ENCODE measurements at regions not wholly inside any gene's neighbourhood (a gene's known extent, or its start where the extent isn't known, plus 50 kb on each side); places are given as distances from the start of the nearest gene placed in this dataset.

GRCh38 chr16:49910541-49911071 is 54.7 kb upstream of the ZNF423 start:
- no peak for DNase-seq (ENCODE audit: low read depth, low spot score)
- TF ChIP-seq CTCF (conservative IDR thresholded peaks at IDR 0.05) = no peak
- Mint-ChIP-seq H3K27me3 (ENCODE audit: low read depth) (no peaks in the 10 kb centered on the region), H3K9me3 (peaks cover 4% of the 10 kb centered on the region), H3K4me1 (peaks cover 15% of the 10 kb centered on the region), H3K36me3 (ENCODE audit: low read depth) (no peaks in the 10 kb centered on the region), H3K27ac (ENCODE audit: unreplicated experiment) (no peak overlapping the region), H3K4me3 (no peak overlapping the region)

- H3K27ac Mint-ChIP-seq (ENCODE audit: unreplicated experiment) = no peak overlapping the region
- H3K4me1 Mint-ChIP-seq = peaks cover 15% of the 10 kb centered on the region
Observed at GRCh38 chr16:49911430-49911829, 55.5 kb upstream of the ZNF423 start.

GRCh38 chr16:49912721-49913120 is 56.8 kb upstream of the ZNF423 start:
- TF ChIP-seq CTCF (conservative IDR thresholded peaks at IDR 0.05) = no peak
- Mint-ChIP-seq H3K4me3 (no peak overlapping the region), H3K9me3 (peaks cover 4% of the 10 kb centered on the region), H3K27ac (ENCODE audit: unreplicated experiment) (no peak overlapping the region), H3K4me1 (peaks cover 15% of the 10 kb centered on the region), H3K36me3 (ENCODE audit: low read depth) (no peaks in the 10 kb centered on the region), H3K27me3 (ENCODE audit: low read depth) (no peaks in the 10 kb centered on the region)
- no peak for DNase-seq (ENCODE audit: low read depth, low spot score)

More at GRCh38 chr16:49911430-49911829, 55.5 kb upstream of the ZNF423 start:
- no peak for DNase-seq (ENCODE audit: low read depth, low spot score)
- H3K9me3 Mint-ChIP-seq = peaks cover 4% of the 10 kb centered on the region
- H3K4me3 Mint-ChIP-seq = no peak overlapping the region
- no peaks in the 10 kb centered on the region for H3K36me3 Mint-ChIP-seq (ENCODE audit: low read depth)
- no peak for TF ChIP-seq CTCF (conservative IDR thresholded peaks at IDR 0.05)
- H3K27me3 Mint-ChIP-seq (ENCODE audit: low read depth) = no peaks in the 10 kb centered on the region

GRCh38 chr16:49913720-49914119 is 57.8 kb upstream of the ZNF423 start:
- Mint-ChIP-seq H3K4me3 (no peak overlapping the region), H3K9me3 (peaks cover 4% of the 10 kb centered on the region), H3K27ac (ENCODE audit: unreplicated experiment) (no peak overlapping the region), H3K27me3 (ENCODE audit: low read depth) (no peaks in the 10 kb centered on the region), H3K36me3 (ENCODE audit: low read depth) (no peaks in the 10 kb centered on the region), H3K4me1 (peaks cover 15% of the 10 kb centered on the region)
- no peak for TF ChIP-seq CTCF (conservative IDR thresholded peaks at IDR 0.05)
- DNase-seq (ENCODE audit: low read depth, low spot score) = no peak

- peaks cover 4% of the 10 kb centered on the region for H3K9me3 Mint-ChIP-seq
- DNase-seq (ENCODE audit: low read depth, low spot score) = no peak
- no peak overlapping the region for H3K27ac Mint-ChIP-seq (ENCODE audit: unreplicated experiment)
- H3K36me3 Mint-ChIP-seq (ENCODE audit: low read depth) = no peaks in the 10 kb centered on the region
- peaks cover 15% of the 10 kb centered on the region for H3K4me1 Mint-ChIP-seq
- no peak for TF ChIP-seq CTCF (conservative IDR thresholded peaks at IDR 0.05)
- no peaks in the 10 kb centered on the region for H3K27me3 Mint-ChIP-seq (ENCODE audit: low read depth)
- H3K4me3 Mint-ChIP-seq = no peak overlapping the region
Observed at GRCh38 chr16:49914657-49915056, 58.7 kb upstream of the ZNF423 start.
